SK-N-SH (cell line): ENCODE measurements at regions not wholly inside any gene's neighbourhood (a gene's known extent, or its start where the extent isn't known, plus 50 kb on each side); places are given as distances from the start of the nearest gene placed in this dataset.

Source experiments
- CHD2 ChIP-seq: fragments of 150-350 bp; IDR thresholded peaks from 2 replicates; pipeline ENCODE4 v1.6.1; 2018; ENCODE audit warnings: low read length; ENCODE audit not compliant: partially characterized antibody
- CTCF ChIP-seq: fragments of 200-600 bp; sonication (generic); IDR thresholded peaks from 2 replicates; pipeline ENCODE4 v1.6.1; 2017; ENCODE audit warnings: antibody characterized with exemption, mild to moderate bottlenecking, moderate library complexity
- GABPA ChIP-seq: IDR thresholded peaks from 2 replicates; pipeline ENCODE4 v1.4.0; 2012; ENCODE audit warnings: low read depth, mild to moderate bottlenecking
- RCOR1 ChIP-seq: fragments of 150-350 bp; IDR thresholded peaks from 2 replicates; pipeline ENCODE4 v1.6.1; 2017; ENCODE audit warnings: antibody characterized with exemption, low read length
- SMC3 ChIP-seq: IDR thresholded peaks from 2 replicates; pipeline ENCODE4 v1.6.1; 2012; ENCODE audit warnings: low read depth, low read length, improper control_type of control experiment
- TAF1 ChIP-seq: IDR thresholded peaks from 2 replicates; pipeline ENCODE4 v1.6.1; 2012; ENCODE audit warnings: low read depth, mild to moderate bottlenecking, low read length, moderate library complexity, borderline replicate concordance
- TF ChIP-seq, protein P1 (sequence below): IDR thresholded peaks from 2 replicates; pipeline ENCODE4 v1.4.0; 2012; ENCODE audit warnings: low read depth, borderline replicate concordance
- TF ChIP-seq, protein P2 (sequence below): IDR thresholded peaks from 2 replicates; pipeline ENCODE4; 2012

DNA sequence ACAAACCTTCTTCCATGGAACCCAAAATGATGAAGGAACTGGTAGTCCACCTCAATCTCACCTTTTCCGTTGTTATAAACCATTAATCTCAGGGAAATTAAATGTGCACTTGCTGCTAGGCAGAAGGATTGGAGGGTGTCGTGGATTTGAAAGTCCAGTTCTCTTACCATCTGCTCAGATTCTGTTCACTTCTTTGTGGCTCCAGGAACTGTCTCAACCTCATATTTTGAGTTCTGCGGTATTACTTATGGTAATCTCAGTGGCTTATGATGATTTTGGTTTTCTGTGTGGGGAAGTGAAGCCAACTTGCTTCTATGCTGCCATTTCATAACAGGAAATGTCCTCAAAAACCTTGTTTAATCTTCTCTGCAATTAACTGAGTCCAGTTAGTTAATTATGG is 136.4 kb downstream of the CDC14C start:
- TF ChIP-seq RCOR1 = no peak
- no peak for TF ChIP-seq CTCF
- TF ChIP-seq CHD2 = no peak
- TF ChIP-seq, protein P1, sequence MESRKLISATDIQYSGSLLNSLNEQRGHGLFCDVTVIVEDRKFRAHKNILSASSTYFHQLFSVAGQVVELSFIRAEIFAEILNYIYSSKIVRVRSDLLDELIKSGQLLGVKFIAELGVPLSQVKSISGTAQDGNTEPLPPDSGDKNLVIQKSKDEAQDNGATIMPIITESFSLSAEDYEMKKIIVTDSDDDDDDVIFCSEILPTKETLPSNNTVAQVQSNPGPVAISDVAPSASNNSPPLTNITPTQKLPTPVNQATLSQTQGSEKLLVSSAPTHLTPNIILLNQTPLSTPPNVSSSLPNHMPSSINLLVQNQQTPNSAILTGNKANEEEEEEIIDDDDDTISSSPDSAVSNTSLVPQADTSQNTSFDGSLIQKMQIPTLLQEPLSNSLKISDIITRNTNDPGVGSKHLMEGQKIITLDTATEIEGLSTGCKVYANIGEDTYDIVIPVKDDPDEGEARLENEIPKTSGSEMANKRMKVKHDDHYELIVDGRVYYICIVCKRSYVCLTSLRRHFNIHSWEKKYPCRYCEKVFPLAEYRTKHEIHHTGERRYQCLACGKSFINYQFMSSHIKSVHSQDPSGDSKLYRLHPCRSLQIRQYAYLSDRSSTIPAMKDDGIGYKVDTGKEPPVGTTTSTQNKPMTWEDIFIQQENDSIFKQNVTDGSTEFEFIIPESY = no peak
- no peak for TF ChIP-seq GABPA
- no peak for TF ChIP-seq SMC3
- TF ChIP-seq, protein P2, sequence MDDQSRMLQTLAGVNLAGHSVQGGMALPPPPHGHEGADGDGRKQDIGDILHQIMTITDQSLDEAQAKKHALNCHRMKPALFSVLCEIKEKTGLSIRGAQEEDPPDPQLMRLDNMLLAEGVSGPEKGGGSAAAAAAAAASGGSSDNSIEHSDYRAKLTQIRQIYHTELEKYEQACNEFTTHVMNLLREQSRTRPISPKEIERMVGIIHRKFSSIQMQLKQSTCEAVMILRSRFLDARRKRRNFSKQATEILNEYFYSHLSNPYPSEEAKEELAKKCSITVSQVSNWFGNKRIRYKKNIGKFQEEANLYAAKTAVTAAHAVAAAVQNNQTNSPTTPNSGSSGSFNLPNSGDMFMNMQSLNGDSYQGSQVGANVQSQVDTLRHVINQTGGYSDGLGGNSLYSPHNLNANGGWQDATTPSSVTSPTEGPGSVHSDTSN = no peak
- no peak for TF ChIP-seq TAF1
